ENCODE measurements at regions not wholly inside any gene's neighbourhood (a gene's known extent, or its start where the extent isn't known, plus 50 kb on each side); places are given as distances from the start of the nearest gene placed in this dataset.
A peak's percentile ranks its signal among the peaks of the same experiment; 100 is the strongest.

GRCh38 chr2:121037480-121037879, 247.5 kb downstream of the TFCP2L1 start:
- no peak for DNase-seq

DNA sequence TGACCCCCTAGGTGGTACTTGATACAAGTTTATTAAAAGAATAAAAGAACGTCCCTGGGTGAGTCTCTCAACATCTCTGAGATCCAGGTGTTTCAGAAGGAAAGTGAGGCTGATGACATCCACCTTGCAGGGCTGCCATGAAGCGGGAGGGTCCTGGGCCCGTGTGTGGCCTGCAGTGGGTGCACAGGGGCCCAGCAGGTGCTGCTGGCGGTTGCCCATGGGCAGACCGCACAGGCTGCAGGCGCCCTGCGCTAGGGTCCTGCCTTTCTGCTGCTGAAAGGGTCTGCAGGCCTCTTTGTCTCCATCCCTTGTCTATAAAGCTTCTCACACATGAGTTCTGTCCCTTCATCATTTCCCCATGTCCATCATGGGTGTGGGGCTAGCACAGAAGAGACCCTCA, 247.0 kb downstream of the TFCP2L1 start:
- no peak for DNase-seq

GRCh38 chr2:121038431-121038830, 246.6 kb downstream of the TFCP2L1 start:
- no peak for DNase-seq

DNA sequence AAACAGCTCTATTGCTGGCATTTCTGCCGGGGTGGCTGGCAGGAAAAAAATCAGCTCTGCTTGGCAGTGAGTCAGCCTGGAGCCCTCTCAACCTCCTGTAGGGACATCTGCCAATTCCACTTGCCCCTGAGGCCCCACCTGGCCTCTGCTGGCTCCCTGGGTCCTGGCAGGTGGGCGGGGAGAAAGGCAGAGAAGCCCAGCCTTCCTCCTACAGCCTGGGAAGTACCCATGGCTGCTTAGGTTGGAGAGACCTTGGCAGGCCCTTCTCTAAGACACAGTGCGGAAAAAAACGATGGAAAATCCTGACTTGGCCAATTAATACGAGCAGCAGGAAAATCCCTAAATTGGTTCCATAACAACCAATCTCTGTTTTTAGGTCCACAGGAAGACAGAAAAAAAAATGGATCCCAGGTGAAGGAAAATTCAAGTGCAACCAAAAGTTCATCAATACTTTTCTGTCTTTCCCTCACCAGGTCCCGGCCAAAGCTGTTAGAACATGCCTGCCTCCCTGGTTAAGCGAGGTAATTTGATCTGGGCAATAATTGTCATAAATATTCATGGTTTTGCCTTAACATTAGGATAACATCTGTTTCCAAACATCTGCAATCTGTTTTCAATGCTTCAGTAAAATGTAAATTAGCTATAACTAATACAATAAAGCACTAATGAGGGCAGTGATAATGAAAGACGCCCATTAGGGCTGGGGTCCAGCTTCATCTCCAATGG, 245.9 kb downstream of the TFCP2L1 start:
- DNase-seq, result peak in 1 of 2 experiments; percentile 84

GRCh38 chr2:121039679-121040078, 245.3 kb downstream of the TFCP2L1 start:
- DNase-seq, result no peak

DNA sequence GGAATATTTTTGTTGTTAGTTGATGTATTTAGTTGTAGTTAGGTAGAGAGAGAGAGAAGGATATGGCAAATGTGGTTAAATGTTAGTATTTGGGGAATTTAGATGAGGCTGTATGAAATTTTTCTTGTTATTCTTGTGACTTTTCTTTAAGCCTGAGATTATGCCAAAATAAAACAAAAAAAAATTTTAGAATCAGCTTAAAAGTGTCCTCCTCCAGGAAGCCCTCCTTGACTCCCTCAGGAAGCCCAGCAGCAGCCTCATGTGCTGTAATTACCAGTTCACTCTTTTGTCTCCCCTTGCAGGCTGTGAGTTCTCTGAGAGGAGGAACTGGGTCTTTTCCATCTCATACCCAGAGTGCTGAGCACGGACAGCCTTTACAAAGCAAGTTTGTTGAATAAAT, 243.5 kb downstream of the TFCP2L1 start:
- DNase-seq, result no peak

GRCh38 chr2:121043061-121043826, 241.8 kb downstream of the TFCP2L1 start:
- DNase-seq, result no peak

- no peak for DNase-seq
Observed at GRCh38 chr2:121043827-121044222, 241.2 kb downstream of the TFCP2L1 start.

- DNase-seq, result peak in 1 of 2 experiments; percentile 6
Observed at GRCh38 chr2:121044412-121044811, 240.6 kb downstream of the TFCP2L1 start.

DNA sequence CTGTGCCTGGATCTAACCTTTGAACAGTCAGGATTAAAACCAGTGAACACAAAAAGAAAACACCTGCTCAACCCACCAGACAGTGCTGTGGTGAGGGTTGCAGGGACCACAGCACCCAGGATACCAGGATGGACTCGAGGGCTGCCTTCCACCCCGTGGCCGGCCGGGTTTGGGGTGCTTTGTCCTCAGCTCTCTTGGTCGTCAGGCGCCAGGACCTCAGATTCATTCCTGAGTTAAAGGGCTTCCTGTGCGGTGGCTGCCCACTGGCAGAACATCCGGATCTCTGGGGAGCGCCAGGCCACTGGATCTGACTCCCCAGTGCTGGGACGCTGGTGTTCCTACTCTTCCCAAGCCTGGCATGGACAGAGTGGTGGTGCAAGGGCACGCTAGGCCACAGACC, 239.8 kb downstream of the TFCP2L1 start:
- no peak for DNase-seq

- DNase-seq, result no peak
Observed at GRCh38 chr2:121046335-121046734, 238.7 kb downstream of the TFCP2L1 start.

DNA sequence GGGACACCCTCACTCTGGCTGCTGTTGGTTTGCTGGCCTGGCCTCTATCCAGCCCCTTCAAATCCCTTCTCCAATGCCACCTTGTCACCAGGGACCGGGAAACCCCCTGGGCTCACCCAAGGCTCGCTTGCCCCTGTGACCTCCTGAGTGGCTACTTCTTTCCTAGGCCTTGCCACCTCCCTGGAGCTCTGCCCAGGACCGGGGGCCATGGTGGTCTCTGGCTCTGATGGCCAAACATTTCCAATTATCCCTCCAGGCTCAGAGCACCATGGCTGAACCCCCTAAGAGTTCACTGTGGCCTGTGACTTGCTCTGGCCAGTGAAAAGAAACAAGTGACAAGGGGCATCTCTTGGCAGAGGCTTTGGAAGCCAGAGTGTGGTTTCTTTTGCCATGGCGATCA, 237.6 kb downstream of the TFCP2L1 start:
- DNase-seq, result no peak

DNA sequence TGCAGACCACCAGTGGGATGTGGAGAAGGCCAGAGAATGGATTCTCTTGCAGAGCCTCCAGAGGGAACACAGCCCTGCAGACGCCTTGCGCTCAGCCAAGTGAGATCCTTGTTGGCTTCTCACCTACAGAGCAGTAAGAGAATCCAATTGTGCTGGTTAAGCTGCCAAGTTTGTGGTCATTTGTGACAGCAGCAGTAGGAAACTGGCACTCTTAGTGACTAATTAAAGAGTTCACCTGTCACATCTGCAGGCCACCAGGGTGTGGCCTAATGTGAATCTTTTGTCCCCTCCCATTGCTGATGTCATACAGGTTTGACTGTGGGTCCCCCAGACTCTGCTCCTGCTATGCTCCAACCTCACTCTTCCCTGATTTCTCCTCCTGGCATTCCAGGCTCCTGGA, 235.9 kb downstream of the TFCP2L1 start:
- no peak for DNase-seq

GRCh38 chr2:121049950-121050585, 234.9 kb downstream of the TFCP2L1 start:
- no peak for DNase-seq

GRCh38 chr2:121051311-121051710, 233.7 kb downstream of the TFCP2L1 start:
- no peak for DNase-seq

GRCh38 chr2:121052023-121052422, 233.0 kb downstream of the TFCP2L1 start:
- DNase-seq, result no peak

GRCh38 chr2:121052521-121052920, 232.5 kb downstream of the TFCP2L1 start:
- DNase-seq, result no peak

DNA sequence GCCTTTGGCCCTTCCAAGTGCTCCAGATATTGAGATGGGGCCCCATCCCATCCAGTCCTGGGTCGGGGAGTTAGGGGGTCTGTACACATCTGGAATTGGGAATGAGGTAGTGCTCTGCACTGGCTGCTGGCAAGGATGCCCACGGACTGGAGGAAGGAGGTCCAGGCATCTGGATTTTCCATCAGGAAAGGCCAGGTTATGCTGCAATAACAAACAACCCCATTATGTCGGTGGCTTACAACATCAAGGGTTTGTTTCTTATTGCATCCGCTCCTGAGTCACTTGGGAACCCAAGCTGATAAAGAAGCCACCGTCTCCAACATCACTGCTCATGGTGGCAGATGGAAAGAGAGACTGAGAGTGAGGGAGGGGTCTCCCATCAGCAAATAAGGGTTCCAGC, 229.9 kb downstream of the TFCP2L1 start:
- no peak for DNase-seq

DNA sequence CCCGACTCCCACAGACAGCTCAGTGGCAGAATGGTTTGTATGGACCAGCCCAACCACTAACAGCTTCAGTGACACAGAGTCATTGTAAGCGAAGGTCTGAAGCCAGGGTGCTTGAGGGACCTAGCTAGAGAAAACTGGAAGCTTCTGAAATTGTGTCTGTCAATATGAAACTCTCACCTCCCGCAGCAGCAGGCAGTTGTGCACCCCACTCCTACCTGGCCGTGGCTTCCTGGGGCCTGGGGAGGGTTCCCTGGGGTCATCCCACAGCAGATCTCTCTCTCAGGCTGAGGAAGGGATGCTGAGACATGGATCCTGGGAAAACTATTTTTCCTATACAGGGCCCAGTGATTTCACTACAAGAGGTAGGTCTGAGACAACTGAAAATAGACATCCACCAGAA, 229.5 kb downstream of the TFCP2L1 start:
- DNase-seq, result no peak

DNA sequence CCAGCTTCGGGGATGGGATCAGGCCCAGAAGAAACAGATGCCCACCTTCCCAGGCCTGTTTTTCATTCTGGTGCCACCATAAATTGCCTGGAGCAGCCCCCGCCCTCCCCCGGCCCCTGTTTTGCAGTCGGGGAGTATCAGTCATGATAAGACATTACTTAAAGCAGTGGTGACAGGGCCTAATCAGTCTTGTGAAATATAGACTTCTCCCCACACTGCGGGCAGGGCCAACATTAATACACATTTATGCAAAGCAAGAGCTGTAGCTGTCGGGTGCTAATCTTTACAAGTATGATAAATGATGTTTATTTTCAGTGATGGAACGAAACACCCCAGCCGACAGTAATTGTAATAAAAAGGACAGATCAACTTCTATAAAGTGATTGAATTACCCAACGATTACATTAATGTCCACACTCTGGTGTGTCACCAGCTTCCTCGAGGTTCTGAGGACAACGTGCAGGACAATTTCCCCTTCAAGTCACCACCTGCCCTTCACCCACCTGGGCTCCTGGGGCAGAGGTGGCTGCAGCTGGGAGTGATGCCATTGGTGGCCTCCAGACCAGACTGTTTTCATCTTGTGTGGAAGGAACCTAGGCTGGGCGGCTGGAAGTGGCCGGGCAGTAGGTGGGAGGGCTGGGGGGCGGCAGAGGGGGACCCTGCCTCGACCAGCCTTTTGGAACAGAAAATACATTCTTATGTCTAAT, 226.0 kb downstream of the TFCP2L1 start:
- no peak for DNase-seq

GRCh38 chr2:121059651-121060649, 225.1 kb downstream of the TFCP2L1 start:
- no peak for DNase-seq

GRCh38 chr2:121061633-121062032, 223.4 kb downstream of the TFCP2L1 start:
- DNase-seq, result no peak

All from NCI-H446 (cell line).